A549 (cell line): ENCODE measurements at regions not wholly inside any gene's neighbourhood (a gene's known extent, or its start where the extent isn't known, plus 50 kb on each side); places are given as distances from the start of the nearest gene placed in this dataset.

Experiments used
- CTCF ChIP-seq: fragments of >200 bp; sonication (Bioruptor Twin); formaldehyde crosslinking; IDR thresholded peaks from 3 replicates; pipeline ENCODE4 v1.5.1; 2016
- JUNB ChIP-seq: fragments of >200 bp; sonication (Bioruptor Twin); formaldehyde crosslinking; IDR thresholded peaks from 2 replicates; pipeline ENCODE4 v1.6.1; 2016
- MAX ChIP-seq: IDR thresholded peaks from 2 replicates; pipeline ENCODE4 v1.6.1; 2012
- MYC ChIP-seq: IDR thresholded peaks from 2 replicates; pipeline ENCODE4 v1.6.1; 2012; ENCODE audit warnings: mild to moderate bottlenecking, inconsistent platforms, low read length, improper control_type of control experiment, borderline replicate concordance
- POLR2A ChIP-seq: IDR thresholded peaks from 2 replicates; pipeline ENCODE4 v1.6.1; 2012; ENCODE audit warnings: mild to moderate bottlenecking, low read length
- RAD21 ChIP-seq, 2 experiments: fragments of >200 bp in 1 of 2; sonication (Bioruptor Twin) in 1 of 2; formaldehyde crosslinking in 1 of 2; IDR thresholded peaks in 1 of 2; conservative IDR thresholded peaks in 1 of 2; 2 replicates in 1 of 2; 3 replicates in 1 of 2; pipeline ENCODE4 v1.6.1; 2012 to 2018; ENCODE audit warnings: inconsistent platforms in 1 of 2

- TF ChIP-seq MAX = no peak
- TF ChIP-seq CTCF = no peak
- TF ChIP-seq JUNB = no peak
- TF ChIP-seq POLR2A = no peak
- TF ChIP-seq MYC = no peak
- TF ChIP-seq RAD21 (conservative IDR thresholded peaks at IDR 0.05 in 1 of 2, IDR thresholded peaks at IDR 0.05 in 1 of 2) = no peak
These were observed 101.2 kb downstream of the HTR1B start for GRCh38 chr6:77362055-77362454.
